NOMO-1 treated with dmso at 0.1 percent for 144 hours (cell line): ENCODE measurements at regions not wholly inside any gene's neighbourhood (a gene's known extent, or its start where the extent isn't known, plus 50 kb on each side); places are given as distances from the start of the nearest gene placed in this dataset.
"Not testable (repeated sequence)": the region's sequence is repeated elsewhere in the genome, so short reads cannot be mapped to it uniquely, and the experiment has no call there.

ENCODE experiments used
- DNase-seq: peaks from one replicate; lab custom pipeline; 2025; ENCODE audit not compliant: unreplicated experiment; lab: John Stamatoyannopoulos, UW

DNA sequence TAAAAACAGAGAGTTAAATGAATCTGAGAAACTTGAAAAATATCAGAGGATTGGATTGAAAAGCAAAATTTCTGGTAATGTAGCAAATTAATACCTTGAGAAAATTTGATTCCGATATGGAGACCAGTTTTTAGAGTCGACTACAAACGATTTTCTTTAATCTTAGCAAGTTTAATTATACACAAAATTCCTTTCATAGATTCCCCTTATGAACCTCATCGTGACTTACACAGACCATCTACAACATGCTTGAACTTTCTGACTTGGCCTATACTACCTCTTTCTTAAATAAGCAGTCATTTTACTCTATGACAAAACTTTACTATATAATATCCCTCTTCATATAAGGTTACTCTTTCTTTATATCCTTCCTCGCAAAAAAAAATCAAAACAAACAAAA lies 769.6 kb upstream of the CRIM1 start:
- DNase-seq, result no peak

DNA sequence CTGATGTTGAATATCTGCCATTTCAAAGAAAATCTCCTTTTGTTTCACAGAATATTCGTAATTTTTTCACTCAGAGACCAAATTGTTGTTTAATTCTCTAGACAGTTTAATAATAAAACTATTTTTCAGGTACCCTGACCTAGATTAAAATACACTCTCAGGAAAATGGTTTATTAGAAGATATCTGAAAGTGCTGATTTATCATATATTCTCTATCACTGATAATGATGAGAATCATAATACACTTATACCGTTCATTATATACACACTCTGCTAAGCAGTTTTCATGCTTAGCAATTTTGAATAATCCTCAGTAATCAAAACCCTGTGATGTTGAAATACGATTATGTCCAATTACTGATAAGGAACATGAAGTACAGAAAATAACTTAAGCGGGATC lies 772.9 kb upstream of the CRIM1 start:
- DNase-seq, result no peak

DNA sequence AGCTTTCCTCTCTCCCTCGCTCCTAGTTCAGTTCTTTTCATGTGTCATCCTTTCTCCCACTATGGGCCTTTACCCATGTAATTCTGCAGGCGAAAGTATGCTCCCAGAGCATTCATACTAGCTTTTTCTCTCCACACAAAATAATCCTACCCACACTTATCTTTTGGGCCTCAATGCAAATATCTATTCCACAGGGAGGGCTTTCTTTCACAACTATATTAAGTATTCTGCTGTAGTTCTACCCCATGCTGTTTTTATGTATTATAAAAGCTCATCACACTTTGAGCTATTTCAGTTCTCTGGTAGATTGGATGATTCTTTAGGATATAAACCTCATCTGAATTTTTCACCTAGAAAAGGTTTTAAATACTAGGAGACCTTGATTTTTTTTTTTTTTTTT lies 774.6 kb upstream of the CRIM1 start:
- no peak for DNase-seq

DNA sequence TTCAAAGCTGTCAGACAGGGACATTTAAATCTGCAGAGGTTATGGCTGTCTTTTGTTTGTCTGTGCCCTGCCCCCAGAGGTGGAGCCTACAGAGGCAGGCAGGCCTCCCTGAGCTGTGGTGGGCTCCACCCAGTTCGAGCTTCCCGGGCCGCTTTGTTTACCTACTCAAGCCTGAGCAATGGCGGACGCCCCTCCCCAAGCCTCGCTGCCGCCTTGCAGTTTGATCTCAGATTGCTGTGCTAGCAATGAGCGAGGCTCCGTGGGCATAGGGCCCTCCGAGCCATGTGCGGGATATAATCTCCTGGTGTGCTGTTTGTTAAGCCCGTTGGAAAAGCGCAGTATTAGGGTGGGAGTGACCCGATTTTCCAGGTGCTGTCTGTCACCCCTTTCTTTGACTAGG lies 787.0 kb upstream of the CRIM1 start:
- not testable (repeated sequence) for DNase-seq

DNA sequence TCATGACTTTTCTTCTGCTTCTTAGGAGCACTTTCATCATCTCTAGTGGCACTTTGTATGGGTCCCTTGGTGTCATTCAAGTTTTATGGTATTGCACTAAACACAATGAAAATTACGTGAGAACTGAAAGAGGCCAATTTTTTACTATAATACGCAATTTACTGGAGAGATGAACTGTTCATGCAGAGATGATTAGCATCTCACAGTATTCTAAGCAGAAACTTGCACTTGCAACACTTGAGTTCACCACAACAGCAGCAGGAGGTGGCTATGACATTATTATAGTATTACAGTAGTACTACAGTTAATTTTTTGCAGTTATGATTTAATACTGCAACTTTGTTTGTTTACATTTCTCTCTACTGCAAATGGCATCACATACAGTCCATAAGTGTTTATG lies 793.1 kb upstream of the CRIM1 start:
- no peak for DNase-seq

DNA sequence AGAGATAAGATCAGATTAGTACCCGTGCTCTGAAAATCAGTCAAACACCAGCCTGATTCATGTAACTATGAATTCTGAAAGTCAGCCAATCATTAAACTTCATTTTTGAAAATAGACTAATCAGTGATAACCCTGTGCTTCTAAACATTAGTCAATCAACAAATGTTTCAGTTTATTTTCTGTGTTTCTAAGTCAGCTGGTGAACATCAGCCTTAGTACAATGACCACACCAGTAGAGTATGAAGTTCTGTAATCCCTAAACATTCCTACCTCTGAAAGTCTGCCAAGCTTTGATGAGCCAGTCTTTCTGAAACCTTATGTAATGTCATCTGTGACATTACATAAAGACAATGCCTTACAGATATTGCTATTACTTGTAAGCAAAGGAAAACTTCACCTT lies 807.4 kb upstream of the CRIM1 start:
- no peak for DNase-seq

DNA sequence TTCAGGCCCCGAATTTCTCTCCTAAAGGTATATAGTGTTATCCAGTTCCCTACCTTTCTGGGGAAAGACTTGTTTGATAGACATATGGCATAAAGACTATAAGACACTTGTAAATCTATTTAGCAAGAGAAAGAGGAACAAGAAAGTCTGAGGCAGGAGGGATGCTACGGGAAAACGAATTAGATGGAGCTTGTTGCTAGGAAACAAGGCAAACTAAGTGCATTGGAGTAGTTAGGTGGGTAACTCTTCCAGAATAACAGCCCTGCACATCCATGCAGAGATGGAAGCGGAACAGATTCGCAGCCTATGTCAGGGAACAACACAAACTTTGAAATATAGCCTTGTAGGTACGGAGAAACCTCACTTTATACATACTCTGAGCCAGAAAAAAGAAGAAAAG lies 810.3 kb upstream of the CRIM1 start:
- no peak for DNase-seq

DNA sequence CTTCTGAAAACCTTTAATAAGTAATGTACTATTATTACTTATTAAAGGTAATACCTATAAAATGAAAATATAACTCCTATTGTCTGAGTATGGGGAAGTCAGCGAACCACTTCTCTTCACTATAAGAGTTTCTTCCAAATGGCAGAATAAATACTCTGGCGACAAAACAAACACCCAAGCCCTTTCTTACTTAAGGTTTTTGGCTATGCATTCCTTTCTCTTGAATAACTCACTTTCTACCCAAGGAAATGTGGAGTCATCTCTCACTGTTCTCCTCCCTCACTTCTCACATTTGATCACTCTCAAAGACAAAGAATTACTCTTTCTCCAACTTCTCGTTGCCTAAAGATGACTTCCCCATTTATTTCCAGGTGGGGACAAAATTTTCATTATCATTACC lies 816.8 kb upstream of the CRIM1 start:
- DNase-seq, result no peak

DNA sequence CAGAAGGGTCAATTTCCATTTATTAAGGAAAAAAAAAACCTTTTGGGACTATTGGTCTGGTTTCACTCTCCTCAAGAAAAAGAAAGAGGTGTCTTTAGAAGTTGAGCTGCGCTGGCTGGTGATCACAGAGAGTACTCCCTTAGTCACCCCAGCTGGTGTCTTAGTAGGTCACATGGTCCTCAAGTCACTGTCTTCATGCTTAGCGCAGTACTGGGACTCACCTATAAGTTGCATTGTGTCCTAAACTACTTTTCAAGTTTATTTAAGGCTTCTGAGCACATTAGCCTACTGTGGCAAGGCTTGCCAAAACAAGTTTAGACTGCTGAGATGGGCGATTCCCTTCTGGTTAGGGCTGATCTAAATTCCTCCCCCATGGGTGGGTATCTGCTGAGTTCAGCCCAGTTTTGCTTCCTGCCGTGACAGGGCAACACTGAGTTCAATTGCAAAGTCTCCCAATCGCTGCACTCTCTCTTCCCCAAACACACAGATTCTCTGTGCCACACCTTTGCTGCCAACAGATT lies 824.9 kb upstream of the CRIM1 start:
- no peak for DNase-seq

DNA sequence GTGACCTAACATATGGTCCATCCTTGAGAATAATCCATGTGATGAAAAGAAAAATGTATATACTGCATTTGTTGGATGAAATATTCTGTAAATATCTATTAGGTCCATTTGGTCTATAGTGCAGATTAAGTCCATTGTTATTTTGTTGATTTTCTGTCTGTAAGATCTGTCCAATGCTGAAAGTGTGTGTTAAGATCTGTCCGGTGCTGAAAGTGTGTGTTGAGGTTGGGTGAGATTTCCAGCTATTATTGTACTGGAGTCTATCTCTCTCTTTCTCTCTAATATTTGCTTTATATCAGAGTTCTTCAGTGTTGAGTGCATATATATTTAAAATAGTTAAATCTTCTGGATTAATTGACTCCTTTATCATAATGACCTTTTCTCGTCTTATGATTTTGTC lies 828.8 kb upstream of the CRIM1 start:
- no peak for DNase-seq

DNA sequence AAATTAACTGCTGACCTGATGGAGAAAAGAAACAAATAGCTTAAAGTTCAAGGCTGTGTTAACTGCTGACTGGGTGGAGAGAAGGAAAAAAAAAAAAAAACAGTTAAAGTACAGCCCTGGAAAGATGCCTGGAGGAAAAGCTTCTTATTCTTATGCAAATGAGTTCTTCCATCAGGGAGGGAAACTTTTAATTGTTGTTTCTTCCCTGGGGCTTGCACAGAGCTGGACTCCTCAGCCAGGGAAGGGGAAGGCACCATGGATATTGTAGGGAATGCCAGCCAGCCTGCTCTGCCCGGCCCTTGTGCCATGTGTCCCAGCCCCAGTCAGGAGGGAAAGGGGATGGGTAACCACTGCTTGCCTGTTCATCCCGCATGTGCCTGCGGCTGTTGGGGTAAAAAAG lies 833.1 kb upstream of the CRIM1 start:
- DNase-seq, result no peak

DNA sequence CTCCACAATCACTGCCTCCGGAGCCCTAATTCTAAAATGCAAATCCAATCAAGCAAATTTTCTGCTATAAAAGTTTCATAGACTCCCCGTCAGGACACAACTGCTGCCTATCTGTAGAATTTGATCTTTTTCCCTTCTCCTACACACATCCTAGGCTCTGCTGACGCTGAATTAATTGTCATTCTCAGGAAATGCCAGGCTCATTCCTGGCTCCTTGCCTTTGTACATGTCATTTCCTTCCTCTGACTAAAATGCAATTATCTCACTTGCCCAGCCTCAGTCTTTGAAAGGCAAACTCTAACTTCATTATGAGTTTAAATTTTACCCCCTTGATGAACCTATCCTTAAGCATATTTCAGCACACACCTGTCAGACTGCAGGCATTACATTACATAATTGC lies 844.9 kb upstream of the CRIM1 start:
- DNase-seq, result no peak

DNA sequence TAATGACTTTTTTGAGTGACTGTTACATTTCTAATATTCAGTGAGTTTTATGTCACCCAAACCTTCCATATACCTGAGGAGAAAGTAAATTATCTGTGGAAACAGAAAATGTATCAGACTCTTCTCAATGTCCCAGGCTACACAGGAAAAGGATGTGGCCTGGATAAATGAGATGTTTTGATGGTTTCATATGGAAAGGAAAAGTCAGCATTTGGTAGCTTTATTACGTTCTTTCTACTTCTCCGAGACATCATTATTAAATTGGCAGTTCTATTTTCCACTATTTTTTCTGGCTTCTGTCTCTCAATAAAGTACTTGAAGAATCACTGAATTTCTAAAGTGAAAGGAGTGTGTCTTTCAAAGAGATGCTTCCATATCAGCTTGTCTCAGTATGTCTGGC lies 847.0 kb upstream of the CRIM1 start:
- no peak for DNase-seq

DNA sequence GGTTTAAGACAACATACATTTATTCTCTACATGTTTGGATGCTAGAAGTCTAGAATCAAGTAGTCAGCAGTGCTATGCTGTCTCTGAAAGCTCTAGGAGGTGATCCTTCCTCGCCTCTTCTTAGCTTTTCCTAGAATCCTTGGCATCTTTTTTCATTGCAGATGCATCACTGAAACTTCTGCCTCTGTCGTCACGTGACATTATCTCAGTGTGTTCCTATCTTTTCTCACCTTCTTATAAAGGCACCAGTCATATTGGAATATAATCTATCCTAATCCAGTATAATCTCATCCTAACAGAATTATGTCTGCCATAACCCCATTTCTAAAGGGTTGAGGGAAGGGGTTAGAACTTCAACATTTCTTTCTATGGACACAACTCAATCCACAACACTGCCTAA lies 851.2 kb upstream of the CRIM1 start:
- DNase-seq, result no peak

DNA sequence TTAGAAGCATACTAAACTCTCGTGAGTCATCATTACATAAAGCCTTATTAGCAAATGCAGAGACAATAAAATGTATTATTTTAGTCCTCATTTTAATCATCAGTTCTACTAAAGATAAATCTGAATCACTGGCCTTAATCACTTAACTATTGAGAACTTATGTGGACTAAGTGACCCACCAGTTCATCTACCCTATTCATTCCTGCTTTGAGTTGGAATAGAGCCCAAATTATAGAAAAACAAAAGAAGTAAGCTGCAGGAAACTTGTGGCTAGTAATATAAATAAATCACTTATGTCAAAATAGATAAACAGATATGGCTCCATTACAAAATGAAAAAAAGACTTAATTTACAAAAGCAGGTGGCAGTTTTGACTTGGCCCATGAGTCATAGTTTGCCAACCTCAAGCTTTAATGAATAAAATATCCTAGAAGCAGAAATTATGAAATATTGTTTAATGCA lies 851.8 kb upstream of the CRIM1 start:
- DNase-seq, result no peak

DNA sequence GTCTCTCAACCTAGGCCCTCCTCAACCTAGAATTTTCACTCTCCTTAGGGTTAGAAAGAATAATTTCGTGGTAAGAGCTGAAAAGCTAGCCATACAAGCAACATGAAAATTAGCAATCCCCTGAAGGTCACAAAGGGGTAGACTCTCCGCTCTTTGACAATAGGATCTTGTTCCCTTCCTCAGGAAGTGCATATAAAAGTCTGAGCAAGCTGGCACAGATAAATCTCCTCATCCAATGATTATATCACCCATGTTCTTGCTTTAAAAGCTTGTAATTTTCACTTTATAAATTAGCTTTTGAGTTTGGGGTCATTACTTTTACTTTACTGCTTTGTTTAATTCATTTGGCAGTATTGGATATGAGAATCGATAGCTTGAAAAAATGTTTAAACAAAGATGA lies 852.3 kb upstream of the CRIM1 start:
- no peak for DNase-seq

DNA sequence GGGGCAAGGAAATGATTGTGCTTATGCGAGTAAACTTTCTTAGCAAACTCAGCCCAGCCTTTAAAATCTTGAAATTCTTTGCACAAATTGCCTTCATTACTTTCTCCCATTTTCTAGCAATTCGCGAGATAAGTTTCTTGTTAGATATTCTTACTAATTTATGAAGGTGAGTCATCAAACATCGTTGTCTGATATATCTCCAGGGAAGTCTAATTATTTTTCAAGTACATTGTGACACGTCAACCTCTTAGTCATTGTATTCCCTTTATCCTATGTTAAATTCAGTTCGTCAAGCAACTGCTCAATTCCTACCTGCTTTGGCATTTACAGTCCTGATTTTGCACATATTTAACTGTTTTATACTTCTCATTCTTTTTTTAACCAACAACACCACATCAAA lies 854.5 kb upstream of the CRIM1 start:
- no peak for DNase-seq

DNA sequence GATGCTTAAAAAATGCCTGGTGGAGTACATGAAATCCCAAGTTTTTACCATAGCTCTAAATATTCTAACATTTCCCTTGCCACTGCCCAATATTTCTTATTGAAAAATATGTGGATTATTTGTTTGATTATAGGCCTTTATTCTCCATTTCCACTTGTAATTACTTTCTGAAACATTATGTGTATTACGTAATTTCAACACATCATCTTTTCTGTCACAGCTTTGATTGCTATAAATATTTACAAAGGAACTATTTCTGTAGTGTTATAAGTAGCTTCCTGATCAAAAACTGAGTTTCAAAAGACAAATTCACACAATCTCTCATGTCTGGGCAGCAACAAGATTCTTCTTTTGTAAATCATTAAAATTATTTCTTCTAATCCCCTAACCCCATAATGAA lies 859.6 kb upstream of the CRIM1 start:
- DNase-seq, result no peak

DNA sequence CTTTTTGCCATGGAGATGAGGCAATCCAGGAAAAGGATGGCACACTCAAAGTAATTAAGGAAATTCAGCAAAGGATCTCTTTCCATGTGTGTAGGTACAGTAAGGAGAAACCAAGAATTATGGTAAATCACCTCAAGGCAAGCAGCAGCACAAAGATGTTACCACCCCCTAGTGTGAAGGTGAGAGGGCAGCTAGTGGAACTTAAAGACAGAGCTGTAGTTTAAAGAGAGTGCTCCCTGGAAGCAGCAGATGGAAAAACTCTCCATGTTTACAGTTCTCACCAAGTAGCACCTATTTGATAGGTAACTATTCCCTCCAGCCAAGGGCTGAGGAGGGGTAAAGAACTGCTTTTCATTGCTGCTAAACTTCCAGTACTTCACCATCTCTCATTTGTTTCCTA lies 860.4 kb upstream of the CRIM1 start:
- no peak for DNase-seq

DNA sequence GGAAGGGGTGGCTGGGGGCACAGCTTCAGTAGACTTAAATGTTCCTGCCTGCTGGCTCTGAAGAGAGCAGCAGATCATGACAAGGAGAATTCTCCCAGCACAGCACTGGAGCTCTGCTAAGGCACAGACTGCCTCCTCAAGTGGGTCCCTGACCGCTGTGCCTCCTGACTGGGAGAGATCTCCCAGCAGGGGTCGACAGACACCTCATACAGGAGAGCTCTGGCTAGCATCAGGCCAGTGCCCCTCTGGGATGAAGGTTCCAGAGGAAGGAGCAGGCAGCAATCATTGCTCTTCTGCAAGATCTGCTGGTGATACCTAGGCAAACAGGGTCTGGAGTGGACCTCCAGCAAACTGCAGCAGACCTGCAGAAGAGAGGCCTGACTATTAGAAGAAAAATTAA lies 877.5 kb upstream of the CRIM1 start:
- DNase-seq, result not testable (repeated sequence)

DNA sequence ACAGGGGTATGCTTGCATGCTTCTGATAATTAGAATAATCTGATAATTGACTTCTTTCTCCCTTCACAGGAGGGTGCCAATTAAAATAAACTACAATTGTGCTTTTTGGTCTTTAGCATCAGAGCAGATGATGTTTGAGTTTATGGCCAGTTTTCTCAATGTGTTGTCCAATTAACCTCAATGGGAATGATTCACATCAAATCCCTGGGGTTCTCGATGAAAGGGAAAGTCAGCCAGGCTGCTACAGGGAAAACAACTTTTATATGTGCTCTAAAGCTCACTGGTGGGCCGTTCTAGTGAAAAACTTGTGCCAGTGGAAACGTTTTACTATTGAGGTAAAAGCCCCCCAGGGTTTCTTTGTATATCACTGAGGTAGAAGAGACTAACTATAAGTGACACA lies 887.3 kb upstream of the CRIM1 start:
- no peak for DNase-seq

DNA sequence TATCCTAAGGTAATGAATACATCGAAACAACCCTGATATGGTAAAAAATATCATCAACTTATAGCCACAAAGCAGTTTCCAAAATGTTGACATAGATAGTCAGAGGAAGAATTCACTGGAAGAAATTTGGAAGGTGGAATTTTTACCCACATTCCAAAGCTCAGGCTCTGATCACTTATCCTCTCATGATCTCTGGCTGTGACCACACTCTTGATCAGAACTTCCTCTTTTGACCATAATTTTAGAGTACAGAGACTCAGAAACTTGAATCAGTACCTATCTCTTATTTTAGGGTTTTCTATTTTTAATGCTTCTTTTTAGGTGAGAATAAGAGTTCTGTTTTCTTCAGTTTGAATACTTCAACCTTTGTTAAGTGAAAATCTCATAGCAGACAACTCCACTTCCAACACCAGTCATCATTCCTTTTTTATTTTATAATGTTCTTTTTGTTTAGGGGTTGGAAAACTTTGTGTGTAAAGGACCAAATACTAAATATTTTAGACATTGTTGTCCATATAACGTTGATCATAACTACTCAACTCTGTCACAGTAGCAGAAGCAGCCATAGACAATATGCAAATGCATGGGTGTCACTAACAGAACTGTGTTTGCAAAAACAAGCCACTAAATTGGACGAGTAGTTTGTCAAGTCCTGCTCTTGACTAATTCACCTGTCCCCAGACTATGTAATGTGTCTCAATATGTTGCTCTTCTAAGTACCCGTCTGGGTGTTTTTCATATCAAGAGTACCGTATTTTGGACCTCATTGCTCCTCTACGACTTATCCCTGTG lies 891.6 kb upstream of the CRIM1 start:
- no peak for DNase-seq
